NOMO-1 (cell line): ENCODE measurements at regions not wholly inside any gene's neighbourhood (a gene's known extent, or its start where the extent isn't known, plus 50 kb on each side); places are given as distances from the start of the nearest gene placed in this dataset.
"Not testable (repeated sequence)": the region's sequence is repeated elsewhere in the genome, so short reads cannot be mapped to it uniquely, and the experiment has no call there.

Experiments
- DNase-seq, 2 experiments: peaks; one replicate each; lab custom pipeline; 2025; ENCODE audit not compliant: unreplicated experiment in 2 of 2; lab: John Stamatoyannopoulos, UW

- no peak for DNase-seq
These were observed 218.7 kb upstream of the GPC6 start for GRCh38 chr13:93007928-93008327.

GRCh38 chr13:93017493-93018112 lies 209.0 kb upstream of the GPC6 start:
- no peak for DNase-seq

DNA sequence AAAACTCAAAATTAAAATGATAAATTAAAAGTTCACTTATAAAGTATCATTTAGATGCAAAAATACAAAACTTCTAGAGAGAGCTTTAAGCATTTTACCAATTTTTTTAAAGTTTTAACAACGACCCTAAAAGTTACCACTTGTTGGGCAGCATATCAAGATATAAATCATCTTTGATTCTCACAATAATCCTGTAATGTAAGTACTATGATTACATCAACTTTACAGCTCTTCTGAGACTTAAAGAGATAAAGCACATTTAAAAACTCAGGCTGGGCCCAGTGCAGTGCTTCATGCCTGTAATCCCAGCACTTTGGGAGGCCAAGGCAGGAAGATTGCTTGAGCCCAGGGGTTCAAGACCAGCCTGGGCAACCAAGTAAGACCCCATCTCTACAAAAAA lies 202.7 kb upstream of the GPC6 start:
- no peak for DNase-seq

DNA sequence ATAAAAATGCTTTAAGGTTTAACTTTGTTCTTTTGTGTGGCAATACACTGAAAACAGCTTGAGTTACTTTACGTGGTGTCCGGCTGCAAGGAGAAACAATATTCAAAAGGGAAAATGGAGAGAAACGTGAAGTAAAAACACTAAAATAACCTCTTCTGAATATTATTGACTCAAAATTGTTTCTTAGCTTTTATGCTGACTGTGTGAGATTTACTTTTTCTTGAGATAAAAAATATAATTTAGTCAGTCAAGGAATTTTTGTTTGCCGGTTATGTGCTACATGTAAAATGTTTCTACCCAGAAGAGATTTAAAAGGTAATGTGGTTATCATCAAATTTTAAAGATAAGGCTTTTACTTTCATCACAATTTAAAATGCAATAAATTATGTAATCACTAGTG lies 200.6 kb upstream of the GPC6 start:
- no peak for DNase-seq

DNA sequence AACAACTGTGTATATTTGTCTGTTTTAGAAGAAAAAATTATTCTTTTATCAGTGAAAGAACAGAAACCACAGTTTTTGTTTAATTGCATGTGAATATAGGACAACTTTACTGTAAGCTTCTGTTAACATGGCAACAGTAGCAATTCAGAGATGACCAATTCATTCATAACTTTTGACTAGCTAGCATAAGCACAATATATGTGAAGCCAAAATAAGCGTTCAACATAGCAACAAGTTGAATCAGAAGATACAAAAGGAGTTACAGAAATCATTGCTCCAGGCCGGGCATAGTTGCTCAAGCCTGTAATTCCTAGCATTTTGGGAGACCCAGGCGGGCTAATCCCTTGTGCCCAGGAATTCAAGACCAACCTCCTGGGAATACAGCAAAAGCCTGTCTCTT lies 197.1 kb upstream of the GPC6 start:
- no peak for DNase-seq

DNA sequence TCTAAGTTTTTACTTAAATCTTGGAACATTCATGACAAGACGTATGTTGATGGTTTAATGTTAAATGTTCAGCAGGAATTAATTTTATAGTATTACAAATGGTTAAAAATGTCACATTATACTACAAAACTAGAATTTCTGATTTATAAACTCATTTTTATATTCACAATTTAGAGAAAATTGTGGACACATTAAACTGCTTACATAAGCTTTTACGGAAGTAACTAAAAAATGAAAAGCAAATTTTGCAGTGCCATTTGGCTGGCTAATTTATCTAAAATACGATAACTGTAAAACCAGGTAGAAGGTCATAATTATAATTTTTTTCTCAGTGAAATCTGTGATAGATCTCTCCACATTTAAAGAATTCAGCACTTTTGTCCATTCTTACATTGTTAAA lies 190.2 kb upstream of the GPC6 start:
- no peak for DNase-seq

DNA sequence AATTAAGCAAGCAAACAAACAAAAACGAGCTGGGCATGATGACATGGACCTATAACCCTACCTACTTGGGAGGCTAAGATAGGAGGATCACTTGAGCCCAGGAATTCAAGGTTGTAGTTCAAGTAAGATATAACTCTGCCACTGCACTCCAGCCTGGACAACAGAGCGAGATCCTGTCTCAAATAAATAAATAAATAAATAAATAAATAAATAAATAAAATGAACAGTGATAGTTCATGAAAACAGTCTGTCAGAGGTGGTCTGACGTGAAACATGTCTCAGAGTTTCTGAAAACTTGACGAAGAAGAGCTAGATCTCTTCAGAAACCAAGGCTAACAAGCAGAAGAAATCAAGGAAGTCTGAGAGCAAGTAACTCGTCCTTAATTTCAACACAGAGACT lies 188.8 kb upstream of the GPC6 start:
- DNase-seq, result no peak

GRCh38 chr13:93038187-93038586 lies 188.4 kb upstream of the GPC6 start:
- DNase-seq, result no peak

- no peak for DNase-seq
These were observed 187.5 kb upstream of the GPC6 start for GRCh38 chr13:93039131-93039530.

DNA sequence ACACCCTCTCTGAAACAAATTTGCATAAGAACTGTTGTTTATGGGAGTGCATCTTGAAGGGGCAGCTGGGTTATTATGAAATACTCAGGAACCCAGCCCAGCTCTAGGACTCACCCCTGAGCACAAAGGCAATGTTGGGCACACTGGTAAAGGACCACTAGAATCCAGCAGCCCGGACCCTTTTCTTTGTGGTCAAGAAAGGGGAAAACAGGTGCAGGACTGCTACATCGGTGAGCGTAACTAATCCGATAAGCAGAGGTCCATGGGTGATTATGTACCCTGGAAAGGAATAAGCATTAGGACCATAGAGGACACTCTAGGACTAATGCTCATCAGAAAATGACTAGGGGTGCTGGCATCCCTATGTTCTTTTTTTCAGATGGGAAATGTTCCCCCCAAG lies 185.0 kb upstream of the GPC6 start:
- DNase-seq, result not testable (repeated sequence)

- no peak for DNase-seq
These were observed 180.8 kb upstream of the GPC6 start for GRCh38 chr13:93045836-93046235.

DNA sequence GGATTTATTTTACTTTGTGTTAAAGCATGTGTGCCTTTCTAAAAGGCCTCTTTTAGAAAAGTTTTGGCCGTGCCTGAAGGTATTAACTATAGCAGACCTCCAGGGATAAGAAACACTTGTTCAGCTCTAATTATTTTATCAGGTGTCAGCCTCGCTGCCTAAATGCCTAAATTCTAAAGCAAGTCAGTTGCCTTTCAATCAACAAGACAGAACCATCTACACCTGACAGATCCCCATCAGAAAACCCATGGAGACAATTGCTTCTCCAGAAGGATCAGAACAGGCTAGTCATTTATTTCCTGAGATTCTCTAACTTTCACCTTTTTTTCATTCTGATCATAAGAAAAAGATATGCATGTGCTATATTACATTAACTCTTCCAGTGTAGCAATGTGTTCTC lies 171.4 kb upstream of the GPC6 start:
- DNase-seq, result no peak

GRCh38 chr13:93058301-93058700 lies 168.3 kb upstream of the GPC6 start:
- no peak for DNase-seq

DNA sequence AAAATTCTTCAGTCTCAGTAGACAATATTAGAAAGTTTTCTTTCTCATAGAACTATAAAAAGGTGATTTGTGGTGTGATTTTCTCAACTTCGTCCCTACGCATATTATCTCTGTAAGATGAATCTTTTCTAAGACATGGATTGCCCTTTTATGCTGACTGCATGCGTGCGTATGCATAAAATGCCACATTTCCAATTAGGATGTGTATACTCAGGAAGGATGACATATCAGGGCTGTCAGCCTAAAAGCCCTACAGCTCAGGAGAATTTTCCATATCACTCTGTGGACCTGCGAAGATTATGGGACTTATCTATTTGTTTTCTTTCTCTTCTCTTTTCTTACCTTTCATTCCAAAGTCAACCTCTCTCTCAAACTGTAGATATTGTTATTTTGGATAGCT lies 166.5 kb upstream of the GPC6 start:
- DNase-seq, result no peak

DNA sequence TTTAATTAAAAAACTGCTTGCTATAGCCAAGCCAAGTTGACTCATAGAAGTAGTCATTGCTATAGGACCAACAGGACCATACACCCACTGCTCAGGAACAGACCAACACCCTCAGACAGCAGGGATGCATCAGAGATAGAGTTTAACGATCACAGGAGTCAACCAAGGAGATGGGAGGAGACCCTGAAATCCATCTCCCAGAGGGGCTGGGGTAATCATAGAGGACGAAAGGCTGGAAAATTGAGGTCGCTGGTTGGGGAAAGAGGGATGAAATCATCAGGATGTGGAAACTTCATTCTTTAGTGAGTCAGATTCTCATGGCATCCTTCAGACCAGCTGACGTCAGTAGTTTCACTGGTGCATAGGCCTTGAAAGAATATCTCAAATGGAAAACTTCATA lies 160.4 kb upstream of the GPC6 start:
- no peak for DNase-seq

GRCh38 chr13:93079294-93079693 lies 147.3 kb upstream of the GPC6 start:
- DNase-seq, result no peak

DNA sequence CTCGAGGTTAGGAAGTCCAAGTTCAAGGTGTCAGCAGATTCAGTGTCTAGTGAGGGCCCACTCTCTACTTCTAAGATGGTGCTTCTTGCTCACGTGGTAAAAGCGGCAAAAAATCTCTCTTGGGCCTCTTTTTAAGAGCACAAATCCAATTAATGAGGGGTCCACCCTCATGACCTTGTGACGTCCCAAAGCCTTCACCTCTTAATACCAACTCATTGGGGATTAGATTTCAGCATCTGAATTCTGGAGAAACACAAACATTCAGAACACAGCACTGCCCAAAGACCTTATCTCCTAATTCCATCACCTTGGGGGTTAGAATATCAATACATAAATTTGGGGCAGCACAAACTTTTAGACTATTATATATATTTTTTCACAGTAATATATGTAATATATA lies 146.4 kb upstream of the GPC6 start:
- no peak for DNase-seq

- no peak for DNase-seq
These were observed 146.0 kb upstream of the GPC6 start for GRCh38 chr13:93080587-93080986.

DNA sequence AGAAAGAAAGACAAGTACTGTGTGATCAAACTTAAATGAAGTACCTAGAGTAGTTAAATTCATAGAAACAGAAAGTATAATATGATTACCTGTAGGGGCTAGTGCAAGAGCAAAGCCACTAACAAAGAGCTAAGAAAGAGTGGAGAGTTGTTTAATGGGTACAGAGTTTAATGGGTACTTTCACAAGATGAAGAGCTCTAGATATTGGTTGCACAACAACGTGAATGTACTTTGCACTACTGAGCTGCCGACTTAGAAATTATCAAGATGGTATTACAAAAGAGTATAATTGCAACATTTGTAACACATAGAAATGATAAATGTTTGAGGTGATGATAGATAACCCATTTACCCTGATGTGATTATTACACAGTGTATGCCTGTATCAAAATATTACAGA lies 140.3 kb upstream of the GPC6 start:
- DNase-seq, result peak; percentile 45 to 52

DNA sequence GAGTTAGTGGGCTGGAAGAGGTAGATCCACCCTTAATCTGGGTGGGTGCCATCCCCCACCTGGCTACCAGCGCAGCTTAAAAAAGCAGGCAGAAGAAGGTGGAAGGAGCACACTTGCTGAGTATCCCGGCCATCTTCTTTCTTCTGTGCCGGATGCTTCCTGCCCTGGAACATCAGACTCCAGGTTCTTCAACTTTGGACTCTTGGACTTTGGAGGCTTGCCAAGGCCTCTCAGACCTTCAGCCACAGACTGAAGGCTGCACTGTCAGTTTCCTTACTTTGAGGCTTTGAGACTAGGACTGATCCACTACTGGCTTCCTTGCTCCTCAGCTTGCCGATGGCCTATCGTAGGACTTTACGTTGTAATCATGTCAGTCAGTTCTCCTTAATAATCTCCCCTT lies 127.6 kb upstream of the GPC6 start:
- DNase-seq, result no peak

GRCh38 chr13:93101226-93101734 lies 125.3 kb upstream of the GPC6 start:
- no peak for DNase-seq

GRCh38 chr13:93104270-93104669 lies 122.3 kb upstream of the GPC6 start:
- DNase-seq, result no peak

DNA sequence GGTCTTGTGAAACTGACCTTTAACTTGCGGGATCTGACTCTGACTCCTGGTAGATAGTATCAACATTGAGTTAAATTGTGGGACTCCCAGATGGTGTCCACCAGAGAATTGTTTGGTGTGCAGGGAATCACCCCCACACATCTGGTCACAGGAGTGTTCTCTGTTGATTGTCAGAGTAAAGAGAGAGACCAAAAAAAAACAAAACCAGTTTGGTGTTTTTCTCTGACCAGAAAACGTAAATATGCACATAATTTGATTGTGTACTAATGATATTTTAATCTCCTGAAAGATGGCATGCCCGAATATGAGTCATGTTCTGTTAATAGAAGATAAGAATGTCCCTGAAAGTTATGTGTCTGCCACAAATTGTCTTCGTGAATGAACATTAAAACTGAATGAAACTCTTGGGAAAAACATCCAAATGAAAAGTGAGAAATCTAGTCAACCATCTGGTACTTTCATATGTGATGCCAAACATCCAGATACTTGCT lies 118.5 kb upstream of the GPC6 start:
- no peak for DNase-seq
